ENCODE measurements at regions not wholly inside any gene's neighbourhood (a gene's known extent, or its start where the extent isn't known, plus 50 kb on each side); places are given as distances from the start of the nearest gene placed in this dataset.

DNA sequence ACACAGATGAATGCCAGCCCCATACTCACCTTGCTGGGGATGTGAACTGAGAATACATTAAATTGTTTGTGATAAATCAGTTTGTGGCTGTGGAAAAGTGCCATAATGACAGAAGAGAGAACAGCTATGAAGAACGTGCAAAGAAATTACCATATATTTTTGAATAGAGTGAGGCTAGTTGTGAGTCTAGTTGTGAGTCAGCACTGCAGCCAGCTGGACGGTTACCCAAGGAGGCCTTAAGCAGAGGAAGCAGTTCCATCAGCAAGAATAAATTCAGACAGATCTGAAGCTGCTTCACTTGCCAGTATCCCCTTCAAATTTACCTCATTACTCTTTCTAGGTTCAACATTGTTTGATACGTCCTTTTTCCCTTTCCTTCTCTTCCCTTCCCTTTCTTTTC lies 446.0 kb downstream of the MTRR start:
- no peak overlapping the region for H3K4me3 ChIP-seq (ENCODE audit: low read depth, low read length)
- no peak overlapping the region for H3K27ac ChIP-seq (ENCODE audit: low read depth, low read length)
- TF ChIP-seq, protein P1, sequence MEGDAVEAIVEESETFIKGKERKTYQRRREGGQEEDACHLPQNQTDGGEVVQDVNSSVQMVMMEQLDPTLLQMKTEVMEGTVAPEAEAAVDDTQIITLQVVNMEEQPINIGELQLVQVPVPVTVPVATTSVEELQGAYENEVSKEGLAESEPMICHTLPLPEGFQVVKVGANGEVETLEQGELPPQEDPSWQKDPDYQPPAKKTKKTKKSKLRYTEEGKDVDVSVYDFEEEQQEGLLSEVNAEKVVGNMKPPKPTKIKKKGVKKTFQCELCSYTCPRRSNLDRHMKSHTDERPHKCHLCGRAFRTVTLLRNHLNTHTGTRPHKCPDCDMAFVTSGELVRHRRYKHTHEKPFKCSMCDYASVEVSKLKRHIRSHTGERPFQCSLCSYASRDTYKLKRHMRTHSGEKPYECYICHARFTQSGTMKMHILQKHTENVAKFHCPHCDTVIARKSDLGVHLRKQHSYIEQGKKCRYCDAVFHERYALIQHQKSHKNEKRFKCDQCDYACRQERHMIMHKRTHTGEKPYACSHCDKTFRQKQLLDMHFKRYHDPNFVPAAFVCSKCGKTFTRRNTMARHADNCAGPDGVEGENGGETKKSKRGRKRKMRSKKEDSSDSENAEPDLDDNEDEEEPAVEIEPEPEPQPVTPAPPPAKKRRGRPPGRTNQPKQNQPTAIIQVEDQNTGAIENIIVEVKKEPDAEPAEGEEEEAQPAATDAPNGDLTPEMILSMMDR (IDR thresholded peaks at IDR 0.05; ENCODE audit: low read depth, low read length), result no peak
- CTCF ChIA-PET, result no interaction called here
- no peaks in the 10 kb centered on the region for H3K9me3 ChIP-seq (ENCODE audit: control insufficient read depth, insufficient read depth, low read length)
- POLR2A ChIA-PET, result no interaction called here
- no peak for DNase-seq (ENCODE audit: low read depth, low spot score)
- H3K27me3 ChIP-seq (ENCODE audit: control insufficient read depth, insufficient read depth, low read length), result no peaks in the 10 kb centered on the region

DNA sequence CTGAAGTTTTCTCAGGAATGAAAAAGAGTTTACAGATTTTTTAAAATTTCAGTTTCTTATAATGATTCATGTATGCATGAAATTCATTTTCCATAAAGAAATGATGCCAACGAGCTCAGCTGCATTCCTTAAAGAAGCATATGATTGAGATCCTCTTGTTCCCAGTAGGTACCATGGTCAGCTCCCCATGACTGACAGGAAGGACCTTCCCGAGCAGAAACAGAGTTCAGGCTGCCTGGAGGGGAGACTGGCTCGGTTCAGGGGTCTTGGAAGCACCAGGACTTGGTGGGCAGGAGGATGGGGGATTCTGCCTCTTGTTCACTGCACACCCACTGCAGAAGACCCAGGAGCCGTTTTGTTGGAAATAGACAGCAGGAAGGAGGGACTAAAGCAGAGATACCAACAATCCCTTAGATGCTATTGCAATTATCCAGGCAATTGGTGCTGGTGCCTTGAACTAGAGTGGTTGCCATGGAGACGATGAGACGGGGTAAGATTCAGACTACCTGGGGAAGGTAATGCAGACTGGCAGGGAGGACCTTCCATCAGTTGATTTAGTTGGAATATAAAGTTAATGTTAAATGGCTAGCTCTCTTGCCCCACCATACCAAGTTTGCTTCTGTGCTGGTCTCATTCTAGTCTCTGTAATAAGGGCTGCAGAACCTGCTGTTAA lies 447.8 kb downstream of the MTRR start:
- Histone ChIP-seq H3K27me3 (ENCODE audit: control insufficient read depth, insufficient read depth, low read length) (no peaks in the 10 kb centered on the region), H3K4me3 (ENCODE audit: low read depth, low read length) (no peak overlapping the region), H3K27ac (ENCODE audit: low read depth, low read length) (no peak overlapping the region), H3K9me3 (ENCODE audit: control insufficient read depth, insufficient read depth, low read length) (no peaks in the 10 kb centered on the region)
- no peak for DNase-seq (ENCODE audit: low read depth, low spot score)
- CTCF ChIA-PET, result no interaction called here
- POLR2A ChIA-PET, result no interaction called here
- TF ChIP-seq, protein P1 (IDR thresholded peaks at IDR 0.05; ENCODE audit: low read depth, low read length), result no peak

DNA sequence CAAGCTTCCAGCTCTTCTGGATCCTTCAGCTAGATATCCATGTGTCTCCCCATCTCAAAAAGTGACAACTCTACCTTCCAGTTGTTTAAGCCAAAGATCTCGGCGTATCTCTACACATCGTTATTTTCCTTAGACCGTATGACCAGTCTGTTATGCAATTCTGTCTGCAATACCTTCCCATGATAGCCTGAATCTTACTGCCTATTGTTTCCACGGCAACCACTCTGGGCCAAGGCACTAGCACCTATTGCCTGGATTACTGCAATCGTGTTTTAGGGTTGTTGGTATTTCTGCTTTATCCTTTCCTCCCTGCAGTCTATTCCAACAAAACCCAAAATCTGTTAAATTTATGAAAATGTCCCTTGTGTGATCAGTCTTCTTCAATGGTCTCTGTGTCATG lies 448.4 kb downstream of the MTRR start:
- Histone ChIP-seq H3K9me3 (ENCODE audit: control insufficient read depth, insufficient read depth, low read length) (no peaks in the 10 kb centered on the region), H3K4me3 (ENCODE audit: low read depth, low read length) (no peak overlapping the region), H3K27me3 (ENCODE audit: control insufficient read depth, insufficient read depth, low read length) (no peaks in the 10 kb centered on the region), H3K27ac (ENCODE audit: low read depth, low read length) (no peak overlapping the region)
- CTCF ChIA-PET, result no interaction called here
- DNase-seq (ENCODE audit: low read depth, low spot score), result no peak
- POLR2A ChIA-PET, result no interaction called here
- TF ChIP-seq, protein P1 (IDR thresholded peaks at IDR 0.05; ENCODE audit: low read depth, low read length), result no peak

DNA sequence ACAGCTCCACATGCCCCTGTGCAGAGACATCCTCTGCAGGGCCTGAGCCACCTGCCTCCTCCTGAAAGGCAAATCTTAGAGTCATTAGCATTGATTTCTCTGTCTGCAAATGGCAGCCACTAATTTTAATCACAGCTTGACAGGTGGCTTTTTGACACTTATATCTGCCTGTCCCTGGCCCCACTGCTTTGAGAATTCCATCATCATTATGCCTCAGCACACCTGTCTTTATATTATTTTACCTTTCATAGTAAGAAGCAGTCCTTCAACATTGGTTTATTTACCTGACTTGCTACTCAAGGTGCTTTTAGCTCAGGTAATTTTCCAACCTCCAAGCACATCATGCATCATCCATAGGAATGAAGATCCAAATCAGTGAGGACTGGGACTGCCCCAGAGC lies 451.3 kb downstream of the MTRR start:
- ChIA-PET POLR2A (no interaction called here), CTCF (no interaction called here)
- TF ChIP-seq, protein P1 (IDR thresholded peaks at IDR 0.05; ENCODE audit: low read depth, low read length), result no peak
- Histone ChIP-seq H3K27me3 (ENCODE audit: control insufficient read depth, insufficient read depth, low read length) (no peaks in the 10 kb centered on the region), H3K4me3 (ENCODE audit: low read depth, low read length) (no peak overlapping the region), H3K27ac (ENCODE audit: low read depth, low read length) (no peak overlapping the region), H3K9me3 (ENCODE audit: control insufficient read depth, insufficient read depth, low read length) (no peaks in the 10 kb centered on the region)
- no peak for DNase-seq (ENCODE audit: low read depth, low spot score)

DNA sequence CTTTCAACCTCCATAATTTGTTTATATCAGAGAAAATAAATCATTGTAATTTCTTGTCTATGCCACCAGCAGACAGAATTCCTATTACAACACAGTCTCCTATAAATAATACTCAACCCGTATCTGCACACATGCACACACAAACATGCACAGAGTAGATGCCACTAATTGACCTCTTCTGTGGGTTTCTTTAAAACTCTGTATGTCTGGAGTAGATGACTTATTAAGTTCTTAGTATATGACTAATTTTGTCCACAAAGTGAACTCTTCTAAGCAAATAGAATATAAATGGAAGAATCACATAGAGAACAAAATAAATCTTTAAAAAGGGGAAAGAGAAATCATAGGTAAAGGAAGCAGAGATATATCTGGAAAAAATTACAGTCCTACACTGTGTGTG lies 452.3 kb downstream of the MTRR start:
- Histone ChIP-seq H3K27ac (ENCODE audit: low read depth, low read length) (no peak overlapping the region), H3K9me3 (ENCODE audit: control insufficient read depth, insufficient read depth, low read length) (no peaks in the 10 kb centered on the region), H3K4me3 (ENCODE audit: low read depth, low read length) (no peak overlapping the region), H3K27me3 (ENCODE audit: control insufficient read depth, insufficient read depth, low read length) (no peaks in the 10 kb centered on the region)
- no peak for DNase-seq (ENCODE audit: low read depth, low spot score)
- TF ChIP-seq, protein P1 (IDR thresholded peaks at IDR 0.05; ENCODE audit: low read depth, low read length), result no peak
- ChIA-PET CTCF (interaction anchor here (1.8 kb wide), 1 partner anchor 20 kb away, joined by 6 read pairs; no protein-coding TSS in a partner anchor), POLR2A (no interaction called here)

All from AG04450 (cell line).